Body of pancreas (tissue), 4 donors: ENCODE measurements at regions not wholly inside any gene's neighbourhood (a gene's known extent, or its start where the extent isn't known, plus 50 kb on each side); places are given as distances from the start of the nearest gene placed in this dataset.

Experiments
- CTCF ChIP-seq, 7 experiments: fragments of 450-650 bp in 4 of 7; fragments of 200-600 bp in 3 of 7; sonication (generic) in 3 of 7; IDR thresholded peaks; one replicate each; pipeline ENCODE4 v1.5.1; 2016 to 2019; ENCODE audit warnings: antibody characterized with exemption in 7 of 7
- POLR2A ChIP-seq, 3 donors: fragments of 450-650 bp; IDR thresholded peaks; one replicate each; pipeline ENCODE4 v1.6.1; 2016; ENCODE audit warnings: antibody characterized with exemption in 3 of 3, mild to moderate bottlenecking in 2 of 3

GRCh38 chr18:78558948-78559347 is 420.7 kb upstream of the SALL3 start:
- TF ChIP-seq POLR2A (IDR thresholded peaks at IDR 0.05) (no peak), CTCF (IDR thresholded peaks at IDR 0.05) (no peak)
